ENCODE measurements at regions not wholly inside any gene's neighbourhood (a gene's known extent, or its start where the extent isn't known, plus 50 kb on each side); places are given as distances from the start of the nearest gene placed in this dataset.

DNA sequence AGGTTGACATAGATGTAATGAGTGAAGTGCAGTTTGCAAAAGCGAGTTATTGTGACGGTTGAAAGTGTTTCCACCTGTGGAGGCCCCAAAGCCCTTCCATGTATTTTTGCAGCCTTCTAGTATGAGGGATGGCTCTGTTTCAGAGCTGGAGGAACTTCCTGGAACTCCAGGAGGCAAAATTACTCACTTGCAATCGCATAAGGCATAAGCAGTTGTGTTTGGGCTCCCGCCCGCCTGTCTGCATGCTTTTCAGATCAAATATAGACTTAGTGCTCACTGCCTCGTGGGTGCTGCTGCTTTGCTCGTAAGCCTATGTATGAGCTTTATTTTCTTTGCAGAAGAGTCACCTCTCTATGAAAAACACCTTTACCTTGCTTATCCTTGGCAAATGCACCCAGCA is 146.8 kb upstream of the LARGE1 start (continued):
- no peak for TF ChIP-seq HOXA9 (CRISPR knock-in tag; IDR thresholded peaks at IDR 0.05; ENCODE audit: borderline replicate concordance)

DNA sequence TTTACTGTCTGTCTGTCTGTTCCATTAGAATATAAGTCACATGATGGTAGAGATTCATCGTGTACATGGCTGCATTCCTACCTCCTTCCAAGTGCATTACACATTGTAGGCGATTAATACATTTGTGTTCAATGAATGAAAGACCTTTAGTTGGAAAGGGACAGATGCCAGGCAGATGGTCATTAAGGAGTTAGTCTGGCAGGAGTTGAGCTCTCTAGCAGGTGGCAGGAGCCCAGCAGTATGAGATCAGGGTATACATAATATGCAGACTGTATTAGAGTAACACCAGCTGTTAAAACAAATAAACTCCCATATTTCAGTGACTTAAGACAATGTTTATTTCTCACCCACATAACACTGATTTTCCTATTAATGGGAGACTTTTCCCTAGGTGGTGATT is 147.7 kb upstream of the LARGE1 start:
- Histone ChIP-seq H3K9ac (ENCODE audit: insufficient read depth, low read depth, low read length) (no peak overlapping the region), H3K4me3 (replicated peaks in 1 of 3; ENCODE audit: insufficient read depth in 1 of 3, low read depth in 2 of 3, low read length in 3 of 3) (no peak overlapping the region), H3K9me3 (ENCODE audit: low read length) (no peaks in the 10 kb centered on the region), H3K27me3 (ENCODE audit: control insufficient read depth in 1 of 2, insufficient read depth in 2 of 2, low read length in 2 of 2) (peaks cover 0 to 18% of the 10 kb centered on the region in 2 experiments; a peak in 4 of 5 replicates), H3K36me3 (replicated peaks in 1 of 2; ENCODE audit: control insufficient read depth in 1 of 2, insufficient read depth in 2 of 2, low read length in 2 of 2) (no peaks in the 10 kb centered on the region), H3K79me2 (ENCODE audit: insufficient read depth, low read length) (no peaks in the 10 kb centered on the region), H3K4me1 (ENCODE audit: insufficient read depth, low read length) (no peaks in the 10 kb centered on the region), H3K27ac (ENCODE audit: extremely low read length, insufficient read depth, low read length) (no peak overlapping the region), H4K20me1 (ENCODE audit: insufficient read depth, low read length) (no peaks in the 10 kb centered on the region), H3K4me2 (ENCODE audit: low read depth, low read length) (no peak overlapping the region), H2AFZ (ENCODE audit: low read length) (no peak overlapping the region)
- POLR2A ChIA-PET, result no interaction called here
- intact Hi-C loops (cut with micrococcal nuclease; ENCODE audit: unreplicated experiment) (no loop called here), in situ Hi-C loops (cut with HindIII; ENCODE audit: extremely low pct_ligation_motif_present, low pct_unique_long_range_greater_than_20kb) (no loop called here)
- no peak for FAIRE-seq
- ATAC-seq, result no peak
- BruUV-seq (replicated peaks), result no TSS peak
- CTCF ChIA-PET (ENCODE audit: low intra/inter-chr PET ratio, low total read pairs), result no interaction called here
- 46% methylated on average over 2 of the region's 2 CpGs for WGBS (ENCODE audit: low lambda C conversion rate)
- no peak for DNase-seq (ENCODE audit: low spot score)
- TF ChIP-seq, protein P1, sequence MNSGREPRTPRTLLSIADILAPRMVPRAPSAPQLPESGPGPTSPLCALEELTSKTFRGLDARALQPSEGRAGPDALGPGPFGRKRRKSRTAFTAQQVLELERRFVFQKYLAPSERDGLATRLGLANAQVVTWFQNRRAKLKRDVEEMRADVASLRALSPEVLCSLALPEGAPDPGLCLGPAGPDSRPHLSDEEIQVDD (CRISPR knock-in tag; IDR thresholded peaks at IDR 0.05; ENCODE audit: borderline replicate concordance), result no peak
- no peak for TF ChIP-seq ZNF431 (CRISPR knock-in tag; IDR thresholded peaks at IDR 0.05; ENCODE audit: borderline replicate concordance, low read depth)
- TF ChIP-seq, protein P2, sequence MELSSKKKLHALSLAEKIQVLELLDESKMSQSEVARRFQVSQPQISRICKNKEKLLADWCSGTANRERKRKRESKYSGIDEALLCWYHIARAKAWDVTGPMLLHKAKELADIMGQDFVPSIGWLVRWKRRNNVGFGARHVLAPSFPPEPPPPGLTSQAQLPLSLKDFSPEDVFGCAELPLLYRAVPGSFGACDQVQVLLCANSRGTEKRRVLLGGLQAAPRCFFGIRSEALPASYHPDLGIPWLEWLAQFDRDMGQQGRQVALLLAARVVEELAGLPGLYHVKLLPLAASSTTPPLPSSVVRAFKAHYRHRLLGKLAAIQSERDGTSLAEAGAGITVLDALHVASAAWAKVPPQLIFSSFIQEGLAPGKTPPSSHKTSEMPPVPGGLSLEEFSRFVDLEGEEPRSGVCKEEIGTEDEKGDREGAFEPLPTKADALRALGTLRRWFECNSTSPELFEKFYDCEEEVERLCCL (CRISPR knock-in tag; IDR thresholded peaks at IDR 0.05; ENCODE audit: borderline replicate concordance), result no peak
- TF ChIP-seq, protein P3, sequence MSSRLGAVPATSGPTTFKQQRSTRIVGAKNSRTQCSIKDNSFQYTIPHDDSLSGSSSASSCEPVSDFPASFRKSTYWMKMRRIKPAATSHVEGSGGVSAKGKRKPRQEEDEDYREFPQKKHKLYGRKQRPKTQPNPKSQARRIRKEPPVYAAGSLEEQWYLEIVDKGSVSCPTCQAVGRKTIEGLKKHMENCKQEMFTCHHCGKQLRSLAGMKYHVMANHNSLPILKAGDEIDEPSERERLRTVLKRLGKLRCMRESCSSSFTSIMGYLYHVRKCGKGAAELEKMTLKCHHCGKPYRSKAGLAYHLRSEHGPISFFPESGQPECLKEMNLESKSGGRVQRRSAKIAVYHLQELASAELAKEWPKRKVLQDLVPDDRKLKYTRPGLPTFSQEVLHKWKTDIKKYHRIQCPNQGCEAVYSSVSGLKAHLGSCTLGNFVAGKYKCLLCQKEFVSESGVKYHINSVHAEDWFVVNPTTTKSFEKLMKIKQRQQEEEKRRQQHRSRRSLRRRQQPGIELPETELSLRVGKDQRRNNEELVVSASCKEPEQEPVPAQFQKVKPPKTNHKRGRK (CRISPR knock-in tag; IDR thresholded peaks at IDR 0.05), result no peak
- no peak for TF ChIP-seq ZNF773 (CRISPR knock-in tag; IDR thresholded peaks at IDR 0.05; ENCODE audit: borderline replicate concordance)
- TF ChIP-seq U2AF1 (optimal IDR thresholded peaks at IDR 0.05; ENCODE audit: low read depth, low read length), result no peak
- no peak for TF ChIP-seq TCF12 (IDR thresholded peaks at IDR 0.05)
- TF ChIP-seq TCF12 (CRISPR knock-in tag; IDR thresholded peaks at IDR 0.05), result no peak
- TF ChIP-seq POLR2A (IDR thresholded peaks at IDR 0.05; ENCODE audit: insufficient read depth in 1 of 2, low read depth in 2 of 2, low read length in 2 of 2), result no peak
- TF ChIP-seq ZNF136 (CRISPR knock-in tag; IDR thresholded peaks at IDR 0.05; ENCODE audit: low read depth), result no peak
- TF ChIP-seq, protein P4, sequence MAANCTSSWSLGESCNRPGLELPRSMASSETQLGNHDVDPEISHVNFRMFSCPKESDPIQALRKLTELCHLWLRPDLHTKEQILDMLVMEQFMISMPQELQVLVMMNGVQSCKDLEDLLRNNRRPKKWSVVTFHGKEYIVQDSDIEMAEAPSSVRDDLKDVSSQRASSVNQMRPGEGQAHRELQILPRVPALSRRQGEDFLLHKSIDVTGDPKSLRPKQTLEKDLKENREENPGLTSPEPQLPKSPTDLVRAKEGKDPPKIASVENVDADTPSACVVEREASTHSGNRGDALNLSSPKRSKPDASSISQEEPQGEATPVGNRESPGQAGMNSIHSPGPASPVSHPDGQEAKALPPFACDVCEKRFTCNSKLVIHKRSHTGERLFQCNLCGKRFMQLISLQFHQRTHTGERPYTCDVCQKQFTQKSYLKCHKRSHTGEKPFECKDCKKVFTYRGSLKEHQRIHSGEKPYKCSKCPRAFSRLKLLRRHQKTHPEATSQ (CRISPR knock-in tag; IDR thresholded peaks at IDR 0.05; ENCODE audit: borderline replicate concordance), result no peak
- TF ChIP-seq ZNF781 (CRISPR knock-in tag; IDR thresholded peaks at IDR 0.05; ENCODE audit: borderline replicate concordance, not compliant biosample characterization), result no peak
- no peak for TF ChIP-seq ZNF577 (CRISPR knock-in tag; IDR thresholded peaks at IDR 0.05; ENCODE audit: borderline replicate concordance, low read depth)
- no peak for TF ChIP-seq ZBTB7A (CRISPR knock-in tag; IDR thresholded peaks at IDR 0.05)
- TF ChIP-seq, protein P5, sequence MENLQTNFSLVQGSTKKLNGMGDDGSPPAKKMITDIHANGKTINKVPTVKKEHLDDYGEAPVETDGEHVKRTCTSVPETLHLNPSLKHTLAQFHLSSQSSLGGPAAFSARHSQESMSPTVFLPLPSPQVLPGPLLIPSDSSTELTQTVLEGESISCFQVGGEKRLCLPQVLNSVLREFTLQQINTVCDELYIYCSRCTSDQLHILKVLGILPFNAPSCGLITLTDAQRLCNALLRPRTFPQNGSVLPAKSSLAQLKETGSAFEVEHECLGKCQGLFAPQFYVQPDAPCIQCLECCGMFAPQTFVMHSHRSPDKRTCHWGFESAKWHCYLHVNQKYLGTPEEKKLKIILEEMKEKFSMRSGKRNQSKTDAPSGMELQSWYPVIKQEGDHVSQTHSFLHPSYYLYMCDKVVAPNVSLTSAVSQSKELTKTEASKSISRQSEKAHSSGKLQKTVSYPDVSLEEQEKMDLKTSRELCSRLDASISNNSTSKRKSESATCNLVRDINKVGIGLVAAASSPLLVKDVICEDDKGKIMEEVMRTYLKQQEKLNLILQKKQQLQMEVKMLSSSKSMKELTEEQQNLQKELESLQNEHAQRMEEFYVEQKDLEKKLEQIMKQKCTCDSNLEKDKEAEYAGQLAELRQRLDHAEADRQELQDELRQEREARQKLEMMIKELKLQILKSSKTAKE (CRISPR knock-in tag; IDR thresholded peaks at IDR 0.05; ENCODE audit: borderline replicate concordance), result no peak

Measured in HepG2 (cell line).